Left forelimb (tissue), 1 donor: ENCODE measurements at regions not wholly inside any gene's neighbourhood (a gene's known extent, or its start where the extent isn't known, plus 50 kb on each side); places are given as distances from the start of the nearest gene placed in this dataset.

ENCODE experiments used
- DNase-seq: peaks from one replicate; pipeline ENCODE4 v3.0.0-alpha.2; 2018; ENCODE audit warnings: low spot score

DNA sequence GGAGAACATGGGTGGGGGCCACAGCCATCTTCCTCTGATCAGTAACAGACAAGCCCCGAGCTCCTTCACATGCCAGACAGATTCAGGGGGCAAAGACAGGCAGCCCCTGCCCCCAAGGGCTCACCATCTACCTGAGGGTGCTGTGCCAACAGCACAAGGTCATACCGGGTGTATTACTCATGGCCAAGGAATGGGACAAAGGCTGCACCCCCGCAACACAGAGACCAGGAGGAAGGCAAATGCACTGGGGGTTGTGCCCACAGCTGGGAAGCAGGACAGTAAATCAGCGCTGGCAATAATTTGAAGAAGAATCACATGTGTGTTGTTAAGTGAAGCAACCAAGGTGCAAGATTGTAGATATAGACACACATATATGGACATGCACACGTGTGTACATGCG is 137.1 kb downstream of the C16orf95 start:
- DNase-seq, result no peak

DNA sequence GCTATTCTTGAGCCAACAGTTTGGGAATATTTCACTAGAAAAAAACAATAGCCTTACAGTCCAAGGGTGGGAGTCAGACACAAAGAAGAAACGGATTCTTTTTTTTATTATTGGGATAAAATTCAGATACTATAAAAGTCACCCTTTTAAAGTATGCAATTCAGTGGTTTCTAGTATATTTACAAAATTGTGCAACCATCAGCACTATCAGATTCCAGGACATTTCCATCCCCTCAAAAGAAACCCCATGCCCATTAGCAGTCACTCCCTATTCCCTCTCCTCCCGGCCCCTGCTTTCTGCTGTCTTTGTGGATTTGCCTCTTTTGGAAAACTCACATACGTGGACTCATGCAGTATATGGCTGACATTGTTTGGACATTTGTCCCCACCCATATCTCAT is 134.4 kb downstream of the C16orf95 start:
- no peak for DNase-seq

DNA sequence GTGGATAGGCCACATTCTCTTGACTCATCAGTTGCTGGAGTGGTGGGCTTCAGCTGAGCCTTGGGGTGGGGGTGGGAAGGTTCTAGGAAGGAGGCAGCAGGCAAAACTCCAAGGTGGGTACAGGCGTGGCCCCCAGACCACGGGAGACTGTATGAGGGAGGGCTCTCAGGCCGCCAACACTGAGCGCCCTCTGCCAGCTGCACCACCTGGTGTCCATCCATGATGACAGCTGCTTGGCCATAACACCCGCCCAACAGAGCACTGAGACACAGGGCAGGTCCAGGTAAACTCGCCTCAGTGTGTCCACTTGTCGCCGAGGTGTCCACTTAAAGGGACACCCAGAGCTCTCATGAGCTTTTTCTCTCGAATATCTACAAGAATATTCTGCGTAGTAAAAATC is 133.5 kb downstream of the C16orf95 start:
- DNase-seq, result no peak

DNA sequence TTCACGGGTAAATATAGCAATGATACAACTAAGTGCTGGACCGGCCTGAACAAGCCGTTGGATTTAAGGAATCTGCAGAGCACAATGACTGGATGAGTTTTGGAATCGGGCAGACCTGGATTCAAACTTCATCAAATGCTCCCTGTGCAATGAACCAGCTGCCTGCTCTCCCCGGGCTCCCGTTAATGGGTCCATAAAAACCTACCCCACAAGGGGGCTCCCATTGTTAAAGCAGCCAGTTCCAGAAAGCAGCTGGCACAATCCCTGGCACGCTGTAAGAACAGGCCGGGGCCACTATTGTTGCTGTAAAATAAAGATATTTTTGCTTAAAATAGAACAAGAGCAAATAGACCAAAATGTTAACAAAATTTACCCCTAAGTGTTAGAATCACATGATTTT is 131.9 kb downstream of the C16orf95 start:
- DNase-seq, result no peak

DNA sequence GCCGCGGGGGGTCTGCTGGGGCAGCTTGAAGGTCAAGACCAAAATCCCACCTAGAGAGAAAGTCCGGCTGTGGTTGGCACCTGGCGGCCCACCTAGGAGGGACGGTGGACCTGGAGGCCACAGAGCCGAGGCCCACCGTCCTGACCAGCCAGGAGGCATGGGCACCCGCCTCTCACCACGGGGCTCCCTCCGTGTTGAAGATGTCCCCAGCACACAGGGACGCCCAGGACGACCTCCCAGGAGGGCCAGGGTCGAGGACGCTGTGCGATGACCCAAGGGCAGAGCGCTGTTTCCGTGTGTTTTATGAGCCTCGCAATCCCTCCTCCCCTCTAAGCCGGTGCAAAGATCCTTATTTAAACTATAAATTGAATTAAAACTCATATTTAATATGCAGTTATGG is 131.2 kb downstream of the C16orf95 start:
- DNase-seq, result no peak

- DNase-seq, result no peak
Observed at GRCh38 chr16:87186446-87186845, 130.7 kb downstream of the C16orf95 start.

GRCh38 chr16:87186876-87187533 is 130.2 kb downstream of the C16orf95 start:
- no peak for DNase-seq

DNA sequence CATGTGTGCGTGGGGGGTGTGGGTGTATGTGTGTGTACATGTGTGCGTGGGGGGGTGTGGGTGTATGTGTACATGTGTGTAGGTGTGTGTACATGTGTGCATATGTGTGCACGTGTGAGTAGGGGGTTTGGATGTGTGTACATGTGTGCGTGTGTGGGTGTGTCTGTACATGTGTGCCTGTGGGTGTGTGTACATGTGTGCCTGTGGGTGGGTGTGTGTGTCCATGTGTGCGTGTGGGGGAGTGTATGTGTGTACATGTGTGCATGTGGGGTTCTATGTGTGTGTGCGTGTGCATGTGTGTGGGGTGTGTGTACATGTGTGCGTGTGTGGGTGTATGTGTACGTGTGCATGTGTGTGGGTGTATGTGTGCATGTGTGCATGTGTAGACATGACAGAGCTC is 129.1 kb downstream of the C16orf95 start:
- no peak for DNase-seq

DNA sequence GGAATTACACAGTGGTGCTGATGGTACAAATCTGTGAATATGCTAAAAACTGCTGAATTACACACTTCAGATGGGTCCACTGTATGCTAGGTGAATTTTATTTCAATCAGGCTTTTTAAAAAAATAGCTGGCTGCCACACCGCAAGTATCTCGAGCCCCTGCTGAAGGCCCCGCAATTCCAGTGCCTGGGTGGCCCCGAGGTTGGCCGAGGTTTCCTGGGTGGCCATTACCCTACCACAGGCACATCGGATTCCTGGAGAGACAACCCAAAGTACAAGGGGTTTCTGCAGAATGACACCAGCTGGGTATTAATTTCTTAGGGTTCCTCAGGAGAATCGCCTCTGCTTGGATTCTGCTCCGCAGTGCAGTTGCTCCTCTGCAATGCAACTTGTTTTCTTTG is 127.8 kb downstream of the C16orf95 start:
- no peak for DNase-seq

GRCh38 chr16:87190288-87191230 is 126.6 kb downstream of the C16orf95 start:
- no peak for DNase-seq

GRCh38 chr16:87192452-87193073 is 124.6 kb downstream of the C16orf95 start:
- no peak for DNase-seq

GRCh38 chr16:87194172-87194571 is 123.0 kb downstream of the C16orf95 start:
- no peak for DNase-seq

DNA sequence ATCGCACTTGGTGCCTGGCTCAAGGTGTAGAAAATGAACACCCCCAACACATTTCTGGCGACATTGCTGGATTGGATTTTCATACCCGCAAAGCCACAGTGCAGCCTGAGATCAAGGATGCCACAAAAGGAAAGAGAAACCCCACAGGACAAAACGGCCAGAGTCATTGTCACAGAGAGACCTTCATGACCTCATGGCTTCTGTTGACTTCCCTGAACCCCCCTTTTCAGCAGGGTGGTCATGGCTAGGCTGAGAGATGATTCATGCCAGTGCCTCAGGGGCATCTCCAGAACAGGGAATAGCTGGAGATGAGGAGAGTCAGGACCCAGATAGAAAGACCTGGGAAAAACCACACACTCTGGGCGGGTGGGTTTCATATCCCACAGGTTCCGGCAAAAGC is 122.0 kb downstream of the C16orf95 start:
- DNase-seq, result no peak

DNA sequence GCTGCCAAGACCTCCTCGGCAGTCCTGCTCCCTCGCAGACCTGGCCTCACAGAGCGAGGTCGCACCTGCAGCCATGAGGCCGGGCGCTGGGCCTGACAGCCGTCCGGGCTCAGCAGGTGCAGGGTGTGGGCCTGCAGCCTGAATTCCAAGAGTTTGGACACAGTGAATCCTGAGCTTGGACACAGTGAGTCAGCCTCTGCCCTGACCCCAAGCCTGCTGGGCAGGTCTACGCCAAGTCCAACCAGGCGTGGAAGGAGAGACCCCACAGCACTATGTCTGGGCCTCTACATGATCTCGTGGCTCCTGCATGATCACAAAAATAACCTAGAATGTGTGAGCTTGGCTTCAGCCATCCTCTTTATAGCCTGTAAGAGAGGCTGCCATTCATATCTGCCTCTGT is 121.0 kb downstream of the C16orf95 start:
- no peak for DNase-seq

- DNase-seq, result no peak
Observed at GRCh38 chr16:87196661-87197060, 120.5 kb downstream of the C16orf95 start.

- DNase-seq, result no peak
Observed at GRCh38 chr16:87198328-87198832, 118.8 kb downstream of the C16orf95 start.

GRCh38 chr16:87198881-87199280 is 118.3 kb downstream of the C16orf95 start:
- no peak for DNase-seq

DNA sequence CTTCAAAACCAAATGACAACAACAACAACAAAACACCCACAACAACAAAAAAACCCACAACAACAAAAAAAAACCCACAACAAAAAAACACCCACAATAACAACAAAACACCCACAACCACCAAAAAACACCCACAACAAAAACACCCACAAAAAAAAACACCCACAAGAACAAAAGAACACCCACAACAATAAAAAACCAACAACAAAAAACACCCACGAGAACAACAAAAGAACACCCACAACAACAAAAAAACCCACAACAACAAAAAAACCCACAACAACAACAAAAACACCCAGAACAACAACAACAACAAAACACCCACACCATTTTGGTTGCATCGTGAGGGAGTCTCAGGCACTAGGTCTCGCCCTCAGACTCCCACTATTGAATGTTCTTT is 117.8 kb downstream of the C16orf95 start:
- DNase-seq, result no peak

- no peak for DNase-seq
Observed at GRCh38 chr16:87199901-87200300, 117.3 kb downstream of the C16orf95 start.

DNA sequence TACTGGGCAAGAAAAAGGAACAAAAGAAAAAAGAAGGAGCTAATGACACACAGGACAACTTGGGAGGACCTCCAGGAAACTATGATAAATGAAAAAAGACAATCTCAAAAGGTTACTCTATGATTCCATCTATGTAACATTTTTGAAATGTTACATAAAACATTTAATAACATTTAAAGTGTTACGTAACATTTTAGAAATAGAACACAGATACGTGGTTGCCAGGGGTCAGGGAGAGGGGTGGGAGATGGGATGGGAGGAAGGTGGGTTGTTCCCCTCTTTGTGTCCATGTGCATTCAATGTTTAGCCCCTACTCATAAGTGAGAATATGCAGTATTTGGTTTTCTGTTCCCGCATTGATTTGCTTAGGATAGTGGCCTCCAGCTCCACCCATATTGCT is 116.6 kb downstream of the C16orf95 start:
- no peak for DNase-seq

- no peak for DNase-seq
Observed at GRCh38 chr16:87201052-87201451, 116.1 kb downstream of the C16orf95 start.

DNA sequence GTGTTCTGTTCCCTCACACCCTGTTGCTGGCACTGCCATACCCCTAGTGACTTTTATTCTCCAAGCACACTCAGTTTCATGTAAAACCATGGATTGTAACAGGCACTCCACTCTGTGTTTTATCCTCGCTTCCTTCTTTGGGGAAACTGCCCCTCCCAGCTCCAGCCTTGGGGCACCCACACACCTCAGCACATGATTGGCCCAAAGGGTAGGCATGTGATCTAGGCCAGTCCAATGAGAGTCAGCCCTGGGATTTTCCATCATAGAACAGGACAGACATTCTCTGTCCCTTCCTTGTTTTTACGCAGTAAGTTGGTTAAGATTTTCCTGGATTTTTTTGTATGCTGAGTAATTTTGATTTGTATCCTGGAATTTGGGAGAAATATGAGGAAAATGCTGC is 115.4 kb downstream of the C16orf95 start:
- DNase-seq, result no peak

DNA sequence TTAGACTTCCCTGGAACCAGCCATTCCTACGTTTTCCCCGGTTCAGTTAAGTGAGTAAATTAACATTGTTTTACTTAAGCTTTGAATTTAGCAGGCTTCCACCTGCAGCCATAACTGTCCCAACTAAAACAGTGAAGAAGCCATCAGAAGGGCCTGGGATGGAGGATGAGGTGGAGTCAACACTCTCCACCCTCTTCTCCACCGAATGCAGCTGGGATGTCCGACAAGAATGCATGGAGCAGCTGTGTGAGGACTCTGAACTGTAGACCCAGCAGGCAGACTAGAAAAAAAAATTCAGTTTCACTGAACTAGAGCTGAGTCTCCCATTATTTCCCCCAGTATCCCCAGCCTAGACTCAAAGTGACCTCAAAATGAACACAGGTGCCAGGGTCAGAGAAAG is 114.8 kb downstream of the C16orf95 start:
- no peak for DNase-seq
